ENCODE measurements at regions not wholly inside any gene's neighbourhood (a gene's known extent, or its start where the extent isn't known, plus 50 kb on each side); places are given as distances from the start of the nearest gene placed in this dataset.
"Not testable (repeated sequence)": the region's sequence is repeated elsewhere in the genome, so short reads cannot be mapped to it uniquely, and the experiment has no call there.

DNA sequence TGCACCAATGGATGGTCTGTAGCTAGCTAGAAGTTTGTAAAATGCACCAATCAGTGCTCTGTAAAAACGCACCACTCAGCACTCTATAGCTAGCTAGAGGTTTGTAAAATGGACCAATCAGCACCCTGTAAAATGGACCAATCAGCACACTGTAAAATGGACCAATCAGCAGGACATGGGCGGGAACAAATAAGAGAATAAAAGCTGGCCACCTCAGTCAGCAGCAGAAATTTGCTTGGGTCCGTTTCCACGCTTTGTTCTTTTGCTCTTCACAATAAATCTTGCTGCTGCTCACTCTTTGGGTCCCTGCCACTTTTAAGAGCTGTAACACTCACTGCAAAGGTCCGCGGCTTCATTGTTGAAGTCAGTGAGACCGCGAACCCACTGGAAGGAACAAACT is 109.5 kb downstream of the AKAP11 start:
- not testable (repeated sequence) for H3K27ac ChIP-seq (ENCODE audit: extremely low read depth, low read depth, low read length)

DNA sequence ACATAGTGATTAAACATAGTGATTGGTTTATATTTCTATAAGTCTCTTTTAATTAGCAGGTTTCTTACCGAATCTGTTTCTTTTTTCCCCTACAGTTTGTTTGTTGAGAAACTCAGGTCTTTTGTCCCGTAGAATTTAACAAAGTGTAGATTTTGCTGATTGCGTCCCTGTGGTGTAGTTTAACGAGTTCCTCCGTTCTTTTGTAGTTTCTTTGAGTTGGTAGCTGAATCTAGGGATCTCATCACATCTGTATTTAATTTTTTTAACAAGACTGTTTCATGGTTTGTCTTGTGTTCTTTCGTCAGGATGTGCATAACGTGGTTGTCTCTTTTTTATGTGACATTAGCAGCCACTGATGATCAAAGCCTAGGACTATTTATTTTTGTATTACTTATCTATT is 111.1 kb downstream of the AKAP11 start:
- Histone ChIP-seq H3K27me3 (ENCODE audit: control insufficient read depth in 2 of 2, insufficient read depth in 2 of 2, low read length in 2 of 2) (no peaks in the 10 kb centered on the region), H3K4me3 (no peak overlapping the region), H4K20me1 (replicated peaks; ENCODE audit: control insufficient read depth, insufficient read depth, low read length) (no peaks in the 10 kb centered on the region), H3K4me1 (replicated peaks in 1 of 2; ENCODE audit: control insufficient read depth in 2 of 2, insufficient read depth in 2 of 2, low read length in 2 of 2) (no peaks in the 10 kb centered on the region; a peak in 1 of 5 replicates), H2AFZ (ENCODE audit: low read depth, low read length) (no peak overlapping the region), H3K9ac (ENCODE audit: insufficient read depth in 1 of 2, low read depth in 2 of 2, low read length in 2 of 2) (no peak overlapping the region), H3K36me3 (ENCODE audit: control insufficient read depth, insufficient read depth, low read length) (no peaks in the 10 kb centered on the region), H3K9me1 (ENCODE audit: control insufficient read depth, insufficient read depth, low read length) (no peaks in the 10 kb centered on the region), H3K79me2 (ENCODE audit: control insufficient read depth, insufficient read depth, low read length) (no peaks in the 10 kb centered on the region), H3K4me2 (ENCODE audit: insufficient read depth, low read length) (no peak overlapping the region), H3K9me3 (replicated peaks; ENCODE audit: control insufficient read depth, insufficient read depth, low read depth, low read length) (no peaks in the 10 kb centered on the region), H3K27ac (ENCODE audit: extremely low read depth, low read depth, low read length) (no peak overlapping the region)
- in situ Hi-C loops (cut with MboI) (no loop called here), intact Hi-C loops (cut with micrococcal nuclease) (no loop called here)
- DNase-seq (ENCODE audit: extremely low read depth in 1 of 4, low spot score in 3 of 4) (no peak), ATAC-seq (no peak), FAIRE-seq (no peak)
- POLR2A ChIA-PET = no interaction called here
- WGBS (ENCODE audit: insufficient coverage, low coverage, missing lambda C conversion rate) = under 1% methylated on average over 7 of the region's 7 CpGs
- CTCF ChIA-PET (ENCODE audit: low intra/inter-chr PET ratio) = no interaction called here
- BruUV-seq (replicated peaks) = no TSS peak
- no peak for TF ChIP-seq EHMT2 (IDR thresholded peaks at IDR 0.05)
- TF ChIP-seq HNRNPLL (IDR thresholded peaks at IDR 0.05; ENCODE audit: low read depth, low read length, poor library complexity, severe bottlenecking) = no peak
- no peak for TF ChIP-seq ZNF444 (CRISPR knock-in tag; IDR thresholded peaks at IDR 0.05)
- no peak for TF ChIP-seq BMI1 (IDR thresholded peaks at IDR 0.05; ENCODE audit: low read length)
- TF ChIP-seq NR2C2 (CRISPR knock-in tag; IDR thresholded peaks at IDR 0.05) = no peak
- no peak for TF ChIP-seq NR2C2 (tag; IDR thresholded peaks at IDR 0.05)
- TF ChIP-seq, protein P1, sequence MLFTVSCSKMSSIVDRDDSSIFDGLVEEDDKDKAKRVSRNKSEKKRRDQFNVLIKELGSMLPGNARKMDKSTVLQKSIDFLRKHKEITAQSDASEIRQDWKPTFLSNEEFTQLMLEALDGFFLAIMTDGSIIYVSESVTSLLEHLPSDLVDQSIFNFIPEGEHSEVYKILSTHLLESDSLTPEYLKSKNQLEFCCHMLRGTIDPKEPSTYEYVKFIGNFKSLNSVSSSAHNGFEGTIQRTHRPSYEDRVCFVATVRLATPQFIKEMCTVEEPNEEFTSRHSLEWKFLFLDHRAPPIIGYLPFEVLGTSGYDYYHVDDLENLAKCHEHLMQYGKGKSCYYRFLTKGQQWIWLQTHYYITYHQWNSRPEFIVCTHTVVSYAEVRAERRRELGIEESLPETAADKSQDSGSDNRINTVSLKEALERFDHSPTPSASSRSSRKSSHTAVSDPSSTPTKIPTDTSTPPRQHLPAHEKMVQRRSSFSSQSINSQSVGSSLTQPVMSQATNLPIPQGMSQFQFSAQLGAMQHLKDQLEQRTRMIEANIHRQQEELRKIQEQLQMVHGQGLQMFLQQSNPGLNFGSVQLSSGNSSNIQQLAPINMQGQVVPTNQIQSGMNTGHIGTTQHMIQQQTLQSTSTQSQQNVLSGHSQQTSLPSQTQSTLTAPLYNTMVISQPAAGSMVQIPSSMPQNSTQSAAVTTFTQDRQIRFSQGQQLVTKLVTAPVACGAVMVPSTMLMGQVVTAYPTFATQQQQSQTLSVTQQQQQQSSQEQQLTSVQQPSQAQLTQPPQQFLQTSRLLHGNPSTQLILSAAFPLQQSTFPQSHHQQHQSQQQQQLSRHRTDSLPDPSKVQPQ (CRISPR knock-in tag; IDR thresholded peaks at IDR 0.05; ENCODE audit: borderline replicate concordance) = no peak
- TF ChIP-seq SIX5 (IDR thresholded peaks at IDR 0.05; ENCODE audit: borderline replicate concordance in 1 of 2, insufficient read depth in 1 of 2, low read depth in 1 of 2, low read length in 2 of 2) = no peak
- TF ChIP-seq CREM (IDR thresholded peaks at IDR 0.05; ENCODE audit: low read depth) = no peak
- TF ChIP-seq, protein P2, sequence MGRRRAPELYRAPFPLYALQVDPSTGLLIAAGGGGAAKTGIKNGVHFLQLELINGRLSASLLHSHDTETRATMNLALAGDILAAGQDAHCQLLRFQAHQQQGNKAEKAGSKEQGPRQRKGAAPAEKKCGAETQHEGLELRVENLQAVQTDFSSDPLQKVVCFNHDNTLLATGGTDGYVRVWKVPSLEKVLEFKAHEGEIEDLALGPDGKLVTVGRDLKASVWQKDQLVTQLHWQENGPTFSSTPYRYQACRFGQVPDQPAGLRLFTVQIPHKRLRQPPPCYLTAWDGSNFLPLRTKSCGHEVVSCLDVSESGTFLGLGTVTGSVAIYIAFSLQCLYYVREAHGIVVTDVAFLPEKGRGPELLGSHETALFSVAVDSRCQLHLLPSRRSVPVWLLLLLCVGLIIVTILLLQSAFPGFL (CRISPR knock-in tag; IDR thresholded peaks at IDR 0.05) = no peak
- no peak for TF ChIP-seq CBX5 (IDR thresholded peaks at IDR 0.05; ENCODE audit: borderline replicate concordance, low read depth)
- no peak for TF ChIP-seq COPS2 (conservative IDR thresholded peaks at IDR 0.05)
- TF ChIP-seq RNF2 (IDR thresholded peaks at IDR 0.05) = no peak

More for the DNA sequence above, 109.5 kb downstream of the AKAP11 start:
- H3K27me3 ChIP-seq (ENCODE audit: control insufficient read depth in 2 of 2, insufficient read depth in 2 of 2, low read length in 2 of 2); H4K20me1 ChIP-seq (replicated peaks; ENCODE audit: control insufficient read depth, insufficient read depth, low read length); H3K36me3 ChIP-seq (ENCODE audit: control insufficient read depth, insufficient read depth, low read length); in situ Hi-C loops (cut with MboI); POLR2A ChIA-PET; BruUV-seq (replicated peaks); H3K4me1 ChIP-seq (replicated peaks in 1 of 2; ENCODE audit: control insufficient read depth in 2 of 2, insufficient read depth in 2 of 2, low read length in 2 of 2); H3K9ac ChIP-seq (ENCODE audit: insufficient read depth in 1 of 2, low read depth in 2 of 2, low read length in 2 of 2); H3K4me2 ChIP-seq (ENCODE audit: insufficient read depth, low read length); H3K4me3 ChIP-seq; intact Hi-C loops (cut with micrococcal nuclease); H2AFZ ChIP-seq (ENCODE audit: low read depth, low read length); H3K79me2 ChIP-seq (ENCODE audit: control insufficient read depth, insufficient read depth, low read length); DNase-seq (ENCODE audit: extremely low read depth in 1 of 4, low spot score in 3 of 4); CTCF ChIA-PET (ENCODE audit: low intra/inter-chr PET ratio); ATAC-seq; FAIRE-seq; H3K9me1 ChIP-seq (ENCODE audit: control insufficient read depth, insufficient read depth, low read length); H3K9me3 ChIP-seq (replicated peaks; ENCODE audit: control insufficient read depth, insufficient read depth, low read depth, low read length): not testable (repeated sequence)
- TF ChIP-seq NFYB (IDR thresholded peaks at IDR 0.05; ENCODE audit: extremely low read depth, insufficient read length) (peak; percentile 53), ZNF316 (IDR thresholded peaks at IDR 0.05) (peak; percentile 40; the same call in 1 of the 2 replicates)
- WGBS (ENCODE audit: insufficient coverage, low coverage, missing lambda C conversion rate) = 29% methylated on average over 8 of the region's 8 CpGs

All from K562 (cell line).